NCI-H2171 treated with DMSO at 0.1 percent for 48 hours (cell line): ENCODE measurements at regions not wholly inside any gene's neighbourhood (a gene's known extent, or its start where the extent isn't known, plus 50 kb on each side); places are given as distances from the start of the nearest gene placed in this dataset.
A peak's percentile ranks its signal among the peaks of the same experiment; 100 is the strongest.

Experiments used
- DNase-seq: peaks from one replicate; lab custom pipeline; 2025; lab: John Stamatoyannopoulos, UW

- peak; percentile 1 for DNase-seq
These were observed 63.3 kb upstream of the CCDC160 start for GRCh38 chrX:134173541-134174272.

GRCh38 chrX:134174273-134174660 lies 62.7 kb upstream of the CCDC160 start:
- DNase-seq: no peak

DNA sequence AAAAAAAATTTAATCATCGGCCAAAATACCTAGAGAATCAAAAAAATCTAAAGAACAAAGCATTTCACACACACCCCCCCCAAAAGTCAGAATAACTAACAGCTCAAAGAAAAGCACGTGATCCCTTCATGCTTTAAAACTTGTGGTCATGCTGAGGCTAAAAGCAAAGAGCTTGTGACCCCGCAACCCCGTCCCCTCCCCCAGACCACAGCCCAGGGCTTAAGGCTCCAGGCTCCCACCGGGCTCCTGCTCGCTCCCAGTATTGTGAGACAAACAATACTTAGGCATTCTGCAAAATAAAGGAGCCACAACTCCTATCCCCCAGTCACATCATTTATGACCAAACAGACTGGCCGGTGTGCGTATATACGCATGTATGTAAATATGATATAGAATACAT lies 62.1 kb upstream of the CCDC160 start:
- no peak for DNase-seq

- no peak for DNase-seq
These were observed 59.5 kb upstream of the CCDC160 start for GRCh38 chrX:134177527-134177926.

DNA sequence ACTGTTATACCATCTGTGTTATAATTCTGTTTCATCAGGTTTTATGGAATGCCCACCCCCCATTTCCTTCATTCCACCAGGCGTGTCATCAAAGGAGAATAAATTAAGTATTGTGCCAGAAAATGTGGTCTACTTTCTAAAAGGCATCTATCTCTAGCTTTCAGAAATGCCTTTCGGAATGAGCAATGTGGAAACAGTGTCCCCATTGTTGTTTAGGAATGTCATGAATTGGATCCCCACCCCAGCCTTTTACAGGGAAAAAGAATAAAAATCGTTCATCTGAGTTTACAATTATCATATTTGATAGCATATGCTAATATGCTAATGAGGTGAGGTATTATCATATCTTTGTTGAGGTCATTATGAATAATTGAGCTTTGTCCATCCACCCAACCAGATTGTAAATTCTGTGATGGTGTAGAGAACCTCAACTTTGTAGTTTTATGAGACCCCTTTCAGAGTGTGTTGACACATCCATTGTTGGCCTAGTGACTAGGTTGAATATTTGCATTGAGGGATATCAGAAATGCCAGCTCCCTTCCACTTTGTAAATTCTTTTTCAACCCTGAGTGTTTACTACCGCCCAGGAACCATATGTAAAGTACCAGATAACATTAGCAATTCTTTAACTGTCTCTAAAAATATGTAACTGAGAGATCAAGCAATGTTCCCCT lies 56.2 kb upstream of the CCDC160 start:
- DNase-seq: no peak

DNA sequence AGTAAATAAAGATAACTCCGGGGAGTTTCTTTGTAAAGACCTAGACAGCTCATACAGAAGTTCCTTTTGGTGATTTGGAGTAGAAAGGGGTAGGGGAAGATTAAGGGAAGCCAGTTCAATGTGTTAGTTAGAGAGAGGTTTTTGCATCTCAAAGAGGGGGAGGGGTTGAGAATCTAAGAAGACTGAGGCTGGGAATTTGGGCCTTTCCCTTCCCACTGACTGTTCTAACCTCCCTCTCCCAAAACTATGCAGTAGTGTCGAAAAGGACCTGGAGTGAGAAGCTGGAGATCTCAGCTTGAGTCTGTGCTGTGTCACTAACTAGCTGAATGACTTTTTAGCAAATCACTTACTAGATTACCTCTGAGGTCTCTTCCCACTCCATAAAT lies 55.7 kb upstream of the CCDC160 start:
- no peak for DNase-seq

GRCh38 chrX:134183665-134184064 lies 53.3 kb upstream of the CCDC160 start:
- DNase-seq: no peak

DNA sequence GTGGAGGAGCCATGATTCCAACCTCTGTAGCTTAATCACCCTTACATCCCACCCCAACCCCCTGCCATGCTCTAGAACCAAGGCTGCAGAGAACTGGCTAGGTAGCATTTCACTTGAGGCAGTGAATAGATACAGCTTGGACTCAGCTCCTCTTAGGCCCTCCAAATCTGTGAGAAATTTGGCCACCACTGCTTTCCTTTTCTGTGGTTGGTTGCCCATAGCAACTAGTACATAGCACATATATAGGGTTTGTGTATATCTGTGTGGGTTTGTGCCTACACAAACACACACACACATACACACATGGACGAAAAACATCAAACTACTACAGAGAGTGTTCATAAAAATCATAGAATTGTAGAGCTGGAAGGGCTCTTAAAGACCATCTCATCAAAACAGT lies 52.0 kb upstream of the CCDC160 start:
- no peak for DNase-seq

- DNase-seq: no peak
These were observed 50.4 kb upstream of the CCDC160 start for GRCh38 chrX:134186362-134187121.
